ENCODE measurements at regions not wholly inside any gene's neighbourhood (a gene's known extent, or its start where the extent isn't known, plus 50 kb on each side); places are given as distances from the start of the nearest gene placed in this dataset.

DNA sequence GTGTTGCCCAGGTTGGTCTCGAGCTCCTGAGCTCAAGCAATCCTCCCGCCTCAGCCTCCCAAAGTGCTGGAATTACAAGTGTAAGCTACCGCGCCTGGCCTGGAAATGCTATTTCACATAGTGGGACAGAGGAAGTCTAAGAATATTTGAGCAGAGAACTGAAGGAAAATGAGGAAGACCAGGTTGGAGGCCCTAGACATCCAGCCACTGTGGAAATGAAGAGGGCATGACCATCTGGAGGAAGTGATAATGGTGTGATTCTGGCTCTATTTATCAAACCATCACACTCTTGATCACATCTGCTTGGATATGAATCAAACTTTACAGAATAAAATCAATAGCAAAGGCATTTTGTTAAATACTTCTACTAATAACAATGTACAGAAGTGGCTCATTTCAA is 65.9 kb upstream of the ARHGEF3 start:
- TF ChIP-seq, protein P1, sequence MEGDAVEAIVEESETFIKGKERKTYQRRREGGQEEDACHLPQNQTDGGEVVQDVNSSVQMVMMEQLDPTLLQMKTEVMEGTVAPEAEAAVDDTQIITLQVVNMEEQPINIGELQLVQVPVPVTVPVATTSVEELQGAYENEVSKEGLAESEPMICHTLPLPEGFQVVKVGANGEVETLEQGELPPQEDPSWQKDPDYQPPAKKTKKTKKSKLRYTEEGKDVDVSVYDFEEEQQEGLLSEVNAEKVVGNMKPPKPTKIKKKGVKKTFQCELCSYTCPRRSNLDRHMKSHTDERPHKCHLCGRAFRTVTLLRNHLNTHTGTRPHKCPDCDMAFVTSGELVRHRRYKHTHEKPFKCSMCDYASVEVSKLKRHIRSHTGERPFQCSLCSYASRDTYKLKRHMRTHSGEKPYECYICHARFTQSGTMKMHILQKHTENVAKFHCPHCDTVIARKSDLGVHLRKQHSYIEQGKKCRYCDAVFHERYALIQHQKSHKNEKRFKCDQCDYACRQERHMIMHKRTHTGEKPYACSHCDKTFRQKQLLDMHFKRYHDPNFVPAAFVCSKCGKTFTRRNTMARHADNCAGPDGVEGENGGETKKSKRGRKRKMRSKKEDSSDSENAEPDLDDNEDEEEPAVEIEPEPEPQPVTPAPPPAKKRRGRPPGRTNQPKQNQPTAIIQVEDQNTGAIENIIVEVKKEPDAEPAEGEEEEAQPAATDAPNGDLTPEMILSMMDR (IDR thresholded peaks at IDR 0.05): no peak
- TF ChIP-seq POLR2A (IDR thresholded peaks at IDR 0.05): no peak

All from suprapubic skin (tissue), 3 donors.